ENCODE measurements at regions not wholly inside any gene's neighbourhood (a gene's known extent, or its start where the extent isn't known, plus 50 kb on each side); places are given as distances from the start of the nearest gene placed in this dataset.

DNA sequence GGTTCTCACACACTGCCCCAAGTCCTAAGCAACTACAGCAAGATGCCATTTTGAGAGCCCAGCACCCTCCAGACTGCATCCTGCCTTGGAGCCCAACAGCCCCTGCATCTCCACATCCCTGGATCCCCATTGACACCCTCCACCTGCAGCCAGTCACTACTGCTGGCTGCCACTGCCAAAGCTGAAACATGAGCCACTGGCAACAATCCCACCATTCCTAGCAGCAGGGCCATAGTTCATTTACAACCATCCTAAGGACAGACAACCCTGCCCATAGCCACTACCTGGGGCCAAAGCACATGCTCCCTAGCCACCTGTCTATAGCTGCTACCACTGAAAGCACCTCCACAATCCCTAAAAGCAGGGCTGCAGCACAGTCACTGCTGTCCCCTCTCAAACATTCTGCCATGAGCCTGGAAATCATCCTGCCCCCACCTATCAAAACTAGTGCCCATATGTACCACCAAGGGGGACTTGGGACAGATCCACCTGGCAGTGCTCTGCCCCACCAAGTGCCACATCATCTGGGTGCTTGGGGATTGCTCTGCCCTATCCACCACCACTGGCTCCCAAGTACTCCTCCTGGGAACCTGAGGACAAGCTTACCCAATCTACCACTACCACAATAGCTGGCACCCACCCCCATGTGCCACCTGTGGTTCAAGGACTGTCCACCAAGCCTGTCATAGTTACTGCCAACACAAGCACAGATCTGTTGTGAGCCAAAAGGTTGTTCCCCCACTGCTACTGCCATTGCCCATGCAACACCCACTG lies 138.8 kb upstream of the SOX6 start:
- ChIA-PET POLR2A (ENCODE audit: low non-redundant PET) (no interaction called here), CTCF (no interaction called here)
- no peak for DNase-seq (ENCODE audit: low spot score)
- TF ChIP-seq, protein P1, sequence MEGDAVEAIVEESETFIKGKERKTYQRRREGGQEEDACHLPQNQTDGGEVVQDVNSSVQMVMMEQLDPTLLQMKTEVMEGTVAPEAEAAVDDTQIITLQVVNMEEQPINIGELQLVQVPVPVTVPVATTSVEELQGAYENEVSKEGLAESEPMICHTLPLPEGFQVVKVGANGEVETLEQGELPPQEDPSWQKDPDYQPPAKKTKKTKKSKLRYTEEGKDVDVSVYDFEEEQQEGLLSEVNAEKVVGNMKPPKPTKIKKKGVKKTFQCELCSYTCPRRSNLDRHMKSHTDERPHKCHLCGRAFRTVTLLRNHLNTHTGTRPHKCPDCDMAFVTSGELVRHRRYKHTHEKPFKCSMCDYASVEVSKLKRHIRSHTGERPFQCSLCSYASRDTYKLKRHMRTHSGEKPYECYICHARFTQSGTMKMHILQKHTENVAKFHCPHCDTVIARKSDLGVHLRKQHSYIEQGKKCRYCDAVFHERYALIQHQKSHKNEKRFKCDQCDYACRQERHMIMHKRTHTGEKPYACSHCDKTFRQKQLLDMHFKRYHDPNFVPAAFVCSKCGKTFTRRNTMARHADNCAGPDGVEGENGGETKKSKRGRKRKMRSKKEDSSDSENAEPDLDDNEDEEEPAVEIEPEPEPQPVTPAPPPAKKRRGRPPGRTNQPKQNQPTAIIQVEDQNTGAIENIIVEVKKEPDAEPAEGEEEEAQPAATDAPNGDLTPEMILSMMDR (conservative IDR thresholded peaks at IDR 0.05; ENCODE audit: low read depth), result no peak
- no peak overlapping the region for H3K27ac ChIP-seq

DNA sequence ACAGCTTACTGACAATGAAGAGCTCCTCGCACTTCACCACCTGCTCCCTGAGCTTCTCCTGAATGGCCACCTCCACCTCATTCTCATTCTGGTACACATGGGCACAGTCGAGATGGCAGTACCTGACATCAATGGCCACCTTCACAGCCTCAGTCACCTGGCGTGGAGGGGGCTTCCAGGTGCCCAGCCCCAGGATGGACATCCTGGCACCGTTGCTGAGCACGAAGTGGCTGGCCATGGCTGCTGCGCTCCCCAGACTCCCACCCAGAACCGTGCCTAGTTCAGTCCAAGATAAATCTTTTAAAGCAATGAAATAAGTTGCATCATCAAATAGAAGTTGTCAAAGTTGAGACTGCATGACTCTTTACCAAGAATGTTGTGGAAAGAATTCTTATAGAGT lies 128.1 kb upstream of the SOX6 start:
- CTCF ChIA-PET, result interaction anchor here (0.6 kb wide), 1 partner anchor 540 kb away, joined by 3 read pairs; no protein-coding TSS in a partner anchor
- no peak overlapping the region for H3K27ac ChIP-seq
- DNase-seq (ENCODE audit: low spot score), result no peak
- POLR2A ChIA-PET (ENCODE audit: low non-redundant PET), result no interaction called here
- TF ChIP-seq, protein P1 (conservative IDR thresholded peaks at IDR 0.05; ENCODE audit: low read depth), result no peak

DNA sequence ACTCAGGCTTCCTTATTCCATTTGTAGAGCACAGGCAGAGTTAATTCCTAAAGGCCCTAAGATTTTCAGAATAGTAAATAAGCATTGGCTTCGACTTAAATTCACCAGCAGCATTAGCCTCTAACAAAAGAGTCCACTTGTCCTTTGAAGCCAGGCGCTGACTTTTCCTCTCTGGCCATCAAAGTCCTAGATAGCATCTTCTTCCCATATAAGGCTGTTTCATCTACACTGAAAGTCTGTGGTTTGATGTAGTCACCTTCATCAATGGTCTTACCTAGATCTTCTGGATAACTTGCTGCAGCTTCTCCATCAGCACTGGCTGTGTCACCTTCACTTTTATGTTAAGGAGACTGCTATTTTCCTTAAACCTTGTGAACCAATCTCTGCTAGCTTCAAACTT lies 118.3 kb upstream of the SOX6 start:
- POLR2A ChIA-PET (ENCODE audit: low non-redundant PET), result no interaction called here
- TF ChIP-seq, protein P1 (conservative IDR thresholded peaks at IDR 0.05; ENCODE audit: low read depth), result no peak
- no peak overlapping the region for H3K27ac ChIP-seq
- CTCF ChIA-PET, result no interaction called here
- no peak for DNase-seq (ENCODE audit: low spot score)

DNA sequence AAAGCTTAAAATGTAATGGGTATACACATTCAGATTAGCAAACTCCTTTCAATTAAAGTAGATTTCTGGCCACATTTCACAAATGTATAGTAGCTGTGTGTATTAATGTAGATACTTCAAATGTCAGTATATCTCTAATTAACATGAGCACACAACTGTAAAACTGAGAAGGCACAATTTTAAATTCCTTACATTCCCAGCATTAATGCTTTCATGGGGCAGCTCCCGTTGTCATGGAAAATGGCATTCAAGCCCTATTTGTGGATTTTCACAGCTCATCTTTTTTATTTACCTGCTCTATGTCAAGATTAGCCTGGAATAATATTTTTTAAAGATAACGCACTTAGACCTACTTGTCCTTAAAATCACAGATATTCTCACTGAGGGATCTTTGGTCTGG lies 113.6 kb upstream of the SOX6 start:
- TF ChIP-seq, protein P1 (conservative IDR thresholded peaks at IDR 0.05; ENCODE audit: low read depth), result no peak
- no peak for DNase-seq (ENCODE audit: low spot score)
- CTCF ChIA-PET, result no interaction called here
- POLR2A ChIA-PET (ENCODE audit: low non-redundant PET), result no interaction called here
- no peak overlapping the region for H3K27ac ChIP-seq

DNA sequence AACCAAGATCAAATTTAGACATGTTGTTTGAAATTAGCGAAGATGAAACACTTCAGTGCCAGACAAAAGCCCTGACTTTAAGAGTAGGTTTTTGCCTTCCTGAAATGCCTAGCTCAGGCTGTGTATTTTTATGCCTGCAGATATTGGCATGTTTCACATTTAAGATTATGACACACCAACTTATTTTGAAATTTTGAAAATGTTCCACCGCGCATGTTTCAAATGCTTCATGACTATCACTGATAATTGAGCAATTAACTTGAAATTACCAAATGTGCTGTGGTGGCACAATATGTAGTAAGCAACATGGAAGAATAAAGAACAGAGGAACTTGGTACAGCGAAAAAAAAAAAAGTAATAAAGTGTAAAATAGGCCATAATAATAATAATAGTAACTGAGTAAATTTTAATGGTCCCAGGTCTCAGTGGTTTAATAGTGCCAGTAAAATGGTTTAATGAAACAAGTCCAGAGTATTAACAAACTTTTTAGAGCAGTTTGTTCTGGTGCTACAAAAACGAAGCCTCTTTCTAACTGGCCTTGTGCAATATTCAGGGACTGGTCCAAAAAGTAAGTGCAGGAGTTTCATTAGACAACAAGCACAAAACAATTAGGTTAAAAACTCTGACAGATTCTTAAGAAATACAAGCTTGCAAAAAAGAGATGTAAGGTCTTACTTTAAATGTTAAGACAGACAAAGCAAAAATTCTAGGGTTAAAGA lies 112.5 kb upstream of the SOX6 start:
- ChIA-PET POLR2A (ENCODE audit: low non-redundant PET) (no interaction called here), CTCF (interaction anchor here (0.6 kb wide), 2 partner anchors 109 to 1726 kb away, joined by 3 read pairs; no protein-coding TSS in a partner anchor)
- H3K27ac ChIP-seq, result no peak overlapping the region
- TF ChIP-seq, protein P1 (conservative IDR thresholded peaks at IDR 0.05; ENCODE audit: low read depth), result no peak
- DNase-seq (ENCODE audit: low spot score), result no peak

DNA sequence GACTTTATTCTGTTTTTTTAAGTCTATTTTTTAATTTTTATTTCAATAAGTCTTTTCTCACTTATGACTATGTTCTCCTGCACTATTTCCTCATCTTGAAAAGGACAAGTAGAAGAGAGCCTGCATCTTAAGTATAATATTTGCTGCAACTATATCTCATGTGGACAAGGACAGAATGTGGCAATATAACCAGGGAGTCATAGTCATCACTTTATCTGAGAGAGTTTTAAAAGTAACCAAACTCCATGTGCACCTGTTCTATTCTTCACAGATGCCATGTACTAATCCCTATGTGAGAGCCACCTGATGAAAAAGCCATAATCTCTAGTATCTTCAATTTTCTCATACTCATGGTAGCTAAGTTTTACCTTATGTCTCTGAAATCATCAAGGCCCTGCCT lies 104.2 kb upstream of the SOX6 start:
- TF ChIP-seq, protein P1 (conservative IDR thresholded peaks at IDR 0.05; ENCODE audit: low read depth), result no peak
- ChIA-PET POLR2A (ENCODE audit: low non-redundant PET) (no interaction called here), CTCF (interaction anchor here (0.5 kb wide), 1 partner anchor 135 kb away, joined by 5 read pairs; no protein-coding TSS in a partner anchor)
- no peak overlapping the region for H3K27ac ChIP-seq
- no peak for DNase-seq (ENCODE audit: low spot score)

Measured in RWPE1 (cell line).